ENCODE measurements at regions not wholly inside any gene's neighbourhood (a gene's known extent, or its start where the extent isn't known, plus 50 kb on each side); places are given as distances from the start of the nearest gene placed in this dataset.

DNA sequence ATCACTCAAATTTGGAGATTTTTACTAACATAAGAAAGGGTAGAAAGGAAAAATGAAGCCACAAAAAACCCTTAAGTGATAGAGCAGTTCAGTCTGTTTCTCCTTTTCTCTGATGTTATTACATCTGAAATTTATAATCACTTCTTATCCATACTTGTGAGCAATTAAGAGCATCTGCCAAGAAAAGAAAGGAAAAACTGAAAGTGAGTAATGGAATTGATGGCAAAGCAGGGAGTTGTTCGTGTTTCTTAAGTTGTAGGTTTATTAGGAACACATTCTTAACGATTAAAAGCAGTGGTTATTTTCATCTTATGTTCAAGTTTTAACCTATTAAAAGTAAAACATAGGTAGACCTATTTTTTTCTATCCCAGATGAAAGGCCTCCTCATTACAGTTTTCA lies 277.7 kb downstream of the RND3 start:
- TF ChIP-seq ESRRG (CRISPR knock-in tag; IDR thresholded peaks at IDR 0.05), result no peak
- no peak for TF ChIP-seq OSR1 (CRISPR knock-in tag; IDR thresholded peaks at IDR 0.05)
- TF ChIP-seq ZFP30 (CRISPR knock-in tag; IDR thresholded peaks at IDR 0.05), result no peak
- no peak for TF ChIP-seq RARB (CRISPR knock-in tag; IDR thresholded peaks at IDR 0.05)
- no peak for TF ChIP-seq ZNF8 (CRISPR knock-in tag; IDR thresholded peaks at IDR 0.05)
- no peak for TF ChIP-seq ZNF565 (CRISPR knock-in tag; conservative IDR thresholded peaks at IDR 0.05; ENCODE audit: low read depth)
- TF ChIP-seq, protein P1, sequence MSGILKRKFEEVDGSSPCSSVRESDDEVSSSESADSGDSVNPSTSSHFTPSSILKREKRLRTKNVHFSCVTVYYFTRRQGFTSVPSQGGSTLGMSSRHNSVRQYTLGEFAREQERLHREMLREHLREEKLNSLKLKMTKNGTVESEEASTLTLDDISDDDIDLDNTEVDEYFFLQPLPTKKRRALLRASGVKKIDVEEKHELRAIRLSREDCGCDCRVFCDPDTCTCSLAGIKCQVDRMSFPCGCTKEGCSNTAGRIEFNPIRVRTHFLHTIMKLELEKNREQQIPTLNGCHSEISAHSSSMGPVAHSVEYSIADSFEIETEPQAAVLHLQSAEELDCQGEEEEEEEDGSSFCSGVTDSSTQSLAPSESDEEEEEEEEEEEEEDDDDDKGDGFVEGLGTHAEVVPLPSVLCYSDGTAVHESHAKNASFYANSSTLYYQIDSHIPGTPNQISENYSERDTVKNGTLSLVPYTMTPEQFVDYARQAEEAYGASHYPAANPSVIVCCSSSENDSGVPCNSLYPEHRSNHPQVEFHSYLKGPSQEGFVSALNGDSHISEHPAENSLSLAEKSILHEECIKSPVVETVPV (CRISPR knock-in tag; IDR thresholded peaks at IDR 0.05), result no peak
- no peak for TF ChIP-seq PATZ1 (CRISPR knock-in tag; IDR thresholded peaks at IDR 0.05; ENCODE audit: borderline replicate concordance)
- no peak for TF ChIP-seq ZFP3 (CRISPR knock-in tag; IDR thresholded peaks at IDR 0.05)
- no peak for TF ChIP-seq ZNF70 (CRISPR knock-in tag; IDR thresholded peaks at IDR 0.05)
- TF ChIP-seq ARNTL (CRISPR knock-in tag; IDR thresholded peaks at IDR 0.05; ENCODE audit: borderline replicate concordance, low read depth), result no peak
- no peak for TF ChIP-seq TOX (CRISPR knock-in tag; IDR thresholded peaks at IDR 0.05; ENCODE audit: borderline replicate concordance)

All from SK-N-SH treated with all-trans-retinoic acid at 6 μM for 48 hours (cell line).